ENCODE measurements at regions not wholly inside any gene's neighbourhood (a gene's known extent, or its start where the extent isn't known, plus 50 kb on each side); places are given as distances from the start of the nearest gene placed in this dataset.

DNA sequence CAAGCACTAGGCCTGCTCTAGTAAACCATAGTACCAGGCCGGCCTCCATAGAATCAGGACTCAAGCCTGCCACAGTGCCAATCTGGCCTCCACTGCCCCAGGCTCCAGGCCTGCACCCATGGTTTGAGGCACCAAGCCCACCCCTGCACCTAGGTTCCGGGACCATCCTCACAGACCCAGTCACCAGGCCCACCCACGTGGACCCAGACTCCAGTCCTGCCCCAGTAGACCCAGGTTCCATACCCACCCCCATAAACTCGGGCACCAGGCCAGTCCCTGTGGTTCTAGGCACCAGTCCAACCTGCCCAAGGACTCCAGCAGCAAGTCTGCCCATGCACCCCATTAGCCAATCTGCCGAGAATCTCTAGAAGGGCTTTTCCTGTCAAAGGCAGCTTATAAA, 501.8 kb upstream of the TMPO start:
- H3K27ac ChIP-seq (ENCODE audit: insufficient read length, low read depth, low read length) = no peak overlapping the region
- Mint-ChIP-seq H3K4me3 (no peak overlapping the region), H3K27me3 (ENCODE audit: low read depth) (no peaks in the 10 kb centered on the region), H3K27ac (no peak overlapping the region), H3K4me1 (peaks cover 0 to 4% of the 10 kb centered on the region in 2 experiments; a peak in 2 of 4 replicates), H3K9me3 (no peaks in the 10 kb centered on the region), H3K36me3 (ENCODE audit: insufficient read depth in 1 of 3, low read depth in 3 of 3) (no peaks in the 10 kb centered on the region)
- H2BK15ac ChIP-seq (ENCODE audit: low read depth, low read length) = no peak overlapping the region
- H3K27me3 ChIP-seq (ENCODE audit: insufficient read depth, low read length) = no peaks in the 10 kb centered on the region
- H4K8ac ChIP-seq (replicated peaks; ENCODE audit: insufficient read length, low read depth, low read length) = no peak overlapping the region
- no peak overlapping the region for H4K91ac ChIP-seq (ENCODE audit: insufficient read length, low read depth, low read length)
- no peak overlapping the region for H2AK5ac ChIP-seq (ENCODE audit: insufficient read length, low read length)
- H2BK20ac ChIP-seq (ENCODE audit: low read depth, low read length, poor library complexity, severe bottlenecking) = no peak overlapping the region
- no peaks in the 10 kb centered on the region for H3K79me1 ChIP-seq (ENCODE audit: insufficient read depth, low read depth, low read length, poor library complexity, severe bottlenecking)
- no peak overlapping the region for H3K4me2 ChIP-seq (ENCODE audit: insufficient read depth, insufficient read length, low read length)
- no peak overlapping the region for H3K9ac ChIP-seq (ENCODE audit: extremely low read depth, insufficient read length, low read length)
- TF ChIP-seq, protein P1, sequence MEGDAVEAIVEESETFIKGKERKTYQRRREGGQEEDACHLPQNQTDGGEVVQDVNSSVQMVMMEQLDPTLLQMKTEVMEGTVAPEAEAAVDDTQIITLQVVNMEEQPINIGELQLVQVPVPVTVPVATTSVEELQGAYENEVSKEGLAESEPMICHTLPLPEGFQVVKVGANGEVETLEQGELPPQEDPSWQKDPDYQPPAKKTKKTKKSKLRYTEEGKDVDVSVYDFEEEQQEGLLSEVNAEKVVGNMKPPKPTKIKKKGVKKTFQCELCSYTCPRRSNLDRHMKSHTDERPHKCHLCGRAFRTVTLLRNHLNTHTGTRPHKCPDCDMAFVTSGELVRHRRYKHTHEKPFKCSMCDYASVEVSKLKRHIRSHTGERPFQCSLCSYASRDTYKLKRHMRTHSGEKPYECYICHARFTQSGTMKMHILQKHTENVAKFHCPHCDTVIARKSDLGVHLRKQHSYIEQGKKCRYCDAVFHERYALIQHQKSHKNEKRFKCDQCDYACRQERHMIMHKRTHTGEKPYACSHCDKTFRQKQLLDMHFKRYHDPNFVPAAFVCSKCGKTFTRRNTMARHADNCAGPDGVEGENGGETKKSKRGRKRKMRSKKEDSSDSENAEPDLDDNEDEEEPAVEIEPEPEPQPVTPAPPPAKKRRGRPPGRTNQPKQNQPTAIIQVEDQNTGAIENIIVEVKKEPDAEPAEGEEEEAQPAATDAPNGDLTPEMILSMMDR (conservative IDR thresholded peaks at IDR 0.05) = no peak
- no peaks in the 10 kb centered on the region for H4K20me1 ChIP-seq (ENCODE audit: control insufficient read depth, insufficient read depth, insufficient read length)
- DNase-seq = no peak
- H3T11ph ChIP-seq (ENCODE audit: low read length) = no peak overlapping the region
- WGBS (ENCODE audit: extremely low coverage, insufficient read length, low lambda C conversion rate) = no CpG with 5 or more reads among the region's 5 CpGs
- no peak overlapping the region for H2BK5ac ChIP-seq (ENCODE audit: insufficient read length, low read length)
- no peak overlapping the region for H2BK120ac ChIP-seq (ENCODE audit: low read depth, low read length, poor library complexity, severe bottlenecking)
- H3K23me2 ChIP-seq (ENCODE audit: insufficient read length, low read depth, low read length, poor library complexity, severe bottlenecking) = no peaks in the 10 kb centered on the region
- no peak overlapping the region for H3K18ac ChIP-seq (ENCODE audit: insufficient read length, low read depth, low read length)
- no peak overlapping the region for H2AFZ ChIP-seq (ENCODE audit: low read length)
- no peaks in the 10 kb centered on the region for H3K4me1 ChIP-seq (ENCODE audit: insufficient read depth, low read length)
- H4K5ac ChIP-seq (ENCODE audit: insufficient read length, low read depth, low read length) = no peak overlapping the region
- no peaks in the 10 kb centered on the region for H3K9me3 ChIP-seq (ENCODE audit: control insufficient read depth, low read depth, low read length)
- no peaks in the 10 kb centered on the region for H3K79me2 ChIP-seq (ENCODE audit: insufficient read depth, low read length)
- no peak overlapping the region for H3K4ac ChIP-seq (ENCODE audit: low read depth, low read length)
- H3K14ac ChIP-seq (ENCODE audit: insufficient read depth, low read length) = no peak overlapping the region; the same call in 1 of the 2 replicates
- H3K56ac ChIP-seq (ENCODE audit: insufficient read length, low read depth, low read length) = no peak overlapping the region
- H3K23ac ChIP-seq (ENCODE audit: insufficient read length, low read depth, low read length) = no peak overlapping the region
- no peak overlapping the region for H2BK12ac ChIP-seq (ENCODE audit: insufficient read length, low read depth, low read length)

Measured in H9 (cell line).